Fibroblast of pulmonary artery (primary cell): ENCODE measurements at regions not wholly inside any gene's neighbourhood (a gene's known extent, or its start where the extent isn't known, plus 50 kb on each side); places are given as distances from the start of the nearest gene placed in this dataset.
"Not testable (repeated sequence)": the region's sequence is repeated elsewhere in the genome, so short reads cannot be mapped to it uniquely, and the experiment has no call there.

Source experiments
- DNase-seq: peaks from one replicate; pipeline ENCODE4 v3.0.0-alpha.2; 2010; ENCODE audit warnings: low read depth
- H3K4me3 ChIP-seq: replicated peaks from 2 replicates; pipeline ENCODE4 v1.5.1; 2011; ENCODE audit warnings: low read depth, mild to moderate bottlenecking, control low read depth, low read length, moderate library complexity
- CTCF ChIP-seq: IDR thresholded peaks from 2 replicates; pipeline ENCODE4 v1.5.1; 2011; ENCODE audit warnings: mild to moderate bottlenecking, control low read depth, low read length, inconsistent platforms; ENCODE audit errors: missing control alignments

DNA sequence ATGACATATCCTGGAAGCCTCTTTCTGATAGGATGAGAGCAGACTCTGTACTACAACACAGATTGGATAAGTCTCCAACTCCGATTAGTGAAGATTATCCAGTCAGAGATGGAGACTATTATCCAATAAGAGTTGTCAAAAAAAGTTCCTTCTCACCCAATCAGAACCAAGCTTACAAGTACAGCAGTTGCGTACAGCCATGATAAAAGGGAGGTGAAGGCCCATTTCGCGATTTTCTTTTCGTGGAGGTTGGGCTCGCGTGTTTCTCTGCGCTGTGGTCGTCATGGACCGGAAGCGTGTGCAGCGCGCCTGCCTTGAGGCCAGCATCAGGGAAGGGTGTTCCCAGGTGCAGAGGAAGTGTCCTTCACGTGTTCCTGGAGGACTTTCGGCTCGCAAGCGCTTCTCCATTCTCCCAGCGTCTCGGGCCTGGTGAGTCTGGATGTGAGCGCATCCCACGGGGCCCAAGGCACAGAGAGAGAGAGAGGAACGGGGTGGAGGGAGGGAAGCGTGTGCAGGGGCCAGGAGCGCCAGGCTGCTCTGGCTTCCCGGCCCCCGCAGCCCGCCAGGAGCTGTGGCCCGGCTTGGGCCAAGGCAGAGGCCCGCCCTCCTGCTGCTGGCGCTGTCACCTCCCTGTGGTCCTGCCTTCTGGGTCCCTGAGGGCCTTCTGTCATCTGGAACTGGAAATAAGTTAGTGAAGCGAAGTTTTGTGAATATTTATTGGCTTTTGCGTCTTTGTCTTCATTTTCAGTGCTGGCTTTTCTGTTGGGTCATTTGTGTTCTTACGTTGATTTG lies 53.9 kb downstream of the CDRT15L2 start:
- not testable (repeated sequence) for H3K4me3 ChIP-seq

GRCh38 chr17:20640147-20640546 lies 60.6 kb downstream of the CDRT15L2 start:
- DNase-seq, H3K4me3 ChIP-seq: not testable (repeated sequence)

More for the DNA sequence above, 53.9 kb downstream of the CDRT15L2 start:
- not testable (repeated sequence) for DNase-seq

- peak; percentile 38 for TF ChIP-seq CTCF
- not testable (repeated sequence) for H3K4me3 ChIP-seq
Measured at GRCh38 chr17:20646661-20647272, 67.2 kb downstream of the CDRT15L2 start.

GRCh38 chr17:20649097-20649767 lies 69.7 kb downstream of the CDRT15L2 start:
- not testable (repeated sequence) for DNase-seq, H3K4me3 ChIP-seq

More at GRCh38 chr17:20646661-20647272, 67.2 kb downstream of the CDRT15L2 start:
- DNase-seq: peak; percentile 11

- not testable (repeated sequence) for DNase-seq, H3K4me3 ChIP-seq
Measured at GRCh38 chr17:20651022-20651421, 71.5 kb downstream of the CDRT15L2 start.

GRCh38 chr17:20651736-20652135 lies 72.2 kb downstream of the CDRT15L2 start:
- not testable (repeated sequence) for DNase-seq, H3K4me3 ChIP-seq

DNA sequence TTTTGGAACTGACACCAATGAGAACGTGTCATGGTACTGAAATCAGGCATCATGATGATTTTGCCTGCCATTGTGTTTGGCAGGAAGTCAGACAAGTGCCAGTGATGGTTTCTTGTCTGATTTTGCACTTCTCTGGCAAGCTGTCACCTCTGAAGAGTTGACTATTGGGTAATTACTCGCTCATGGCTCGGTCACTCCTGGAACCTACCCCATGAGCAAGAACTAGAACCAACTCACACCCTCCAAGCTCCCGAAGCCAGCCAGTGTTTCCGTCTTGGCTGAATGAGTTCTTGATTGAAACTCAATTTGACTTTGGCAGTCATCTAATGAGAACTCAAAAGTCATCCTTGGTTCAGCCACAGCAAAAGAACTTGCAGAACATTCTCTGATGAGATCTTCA lies 73.9 kb downstream of the CDRT15L2 start:
- DNase-seq, H3K4me3 ChIP-seq: not testable (repeated sequence)

GRCh38 chr17:20654114-20654513 lies 74.6 kb downstream of the CDRT15L2 start:
- H3K4me3 ChIP-seq: not testable (repeated sequence)
- DNase-seq: peak; percentile 13

- DNase-seq, H3K4me3 ChIP-seq: not testable (repeated sequence)
Measured at GRCh38 chr17:20654575-20654974, 75.1 kb downstream of the CDRT15L2 start.

DNA sequence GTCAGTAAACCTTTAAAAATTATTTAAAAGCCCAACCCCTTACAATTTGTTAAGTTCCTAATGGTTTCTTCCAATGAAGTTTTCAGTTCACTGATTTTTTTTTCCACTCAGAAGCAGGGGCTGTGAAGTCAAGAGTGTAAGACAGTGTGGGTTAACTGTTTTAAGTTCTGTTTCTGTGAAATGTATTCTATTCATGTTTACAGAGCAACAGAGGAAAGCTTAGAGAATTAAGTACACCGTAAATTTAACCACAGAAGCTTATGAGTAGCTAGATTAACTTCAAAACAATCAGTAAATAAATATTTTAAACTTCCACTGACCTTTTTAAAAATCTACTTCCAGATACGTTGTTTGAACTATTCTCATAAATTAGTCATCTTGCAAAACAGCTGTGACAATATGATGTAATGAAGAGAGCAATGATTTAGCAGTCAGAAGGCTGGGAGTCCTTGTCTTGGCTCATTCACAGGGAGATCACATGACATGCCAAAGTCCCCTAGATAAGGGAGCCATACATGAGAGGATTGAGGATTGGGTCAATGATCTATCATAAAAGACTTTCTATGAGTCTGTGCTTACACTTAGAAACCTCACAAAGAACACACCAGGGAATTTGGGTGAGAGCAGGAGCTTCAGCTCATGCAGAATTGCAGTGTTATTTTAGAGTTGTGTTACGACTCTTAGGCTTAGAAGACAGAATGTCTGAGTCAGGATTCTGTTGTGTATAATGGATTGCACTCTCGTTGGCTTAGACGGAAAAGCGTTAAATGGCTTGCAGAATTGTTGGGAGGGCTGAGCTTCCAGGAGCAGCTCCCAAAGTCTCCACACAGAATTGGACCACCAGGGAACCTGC lies 85.8 kb downstream of the CDRT15L2 start:
- DNase-seq: peak; percentile 16
- H3K4me3 ChIP-seq: not testable (repeated sequence)

- H3K4me3 ChIP-seq: not testable (repeated sequence)
- peak; percentile 14 for TF ChIP-seq CTCF
- peak; percentile 62 for DNase-seq
Measured at GRCh38 chr17:20666689-20667088, 87.2 kb downstream of the CDRT15L2 start.

DNA sequence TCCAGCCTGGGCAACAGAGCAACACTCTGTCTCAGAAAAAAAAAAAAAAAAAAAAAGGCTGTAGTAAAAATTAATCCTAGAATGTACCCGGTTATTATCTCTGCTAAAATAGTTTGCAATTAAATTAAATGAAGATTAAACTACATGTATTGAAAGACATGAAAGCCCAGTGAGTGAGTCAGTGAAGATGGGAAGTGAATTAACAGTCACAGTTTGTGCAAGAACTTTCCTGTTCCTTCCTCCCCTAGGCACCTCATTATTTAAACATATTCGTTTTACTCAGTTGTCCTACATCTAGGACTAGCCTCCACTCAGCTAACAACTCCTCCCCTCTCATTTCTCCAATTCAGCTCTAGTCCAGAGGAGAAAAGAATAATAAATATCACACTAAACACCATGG lies 88.2 kb downstream of the CDRT15L2 start:
- H3K4me3 ChIP-seq, DNase-seq: not testable (repeated sequence)

DNA sequence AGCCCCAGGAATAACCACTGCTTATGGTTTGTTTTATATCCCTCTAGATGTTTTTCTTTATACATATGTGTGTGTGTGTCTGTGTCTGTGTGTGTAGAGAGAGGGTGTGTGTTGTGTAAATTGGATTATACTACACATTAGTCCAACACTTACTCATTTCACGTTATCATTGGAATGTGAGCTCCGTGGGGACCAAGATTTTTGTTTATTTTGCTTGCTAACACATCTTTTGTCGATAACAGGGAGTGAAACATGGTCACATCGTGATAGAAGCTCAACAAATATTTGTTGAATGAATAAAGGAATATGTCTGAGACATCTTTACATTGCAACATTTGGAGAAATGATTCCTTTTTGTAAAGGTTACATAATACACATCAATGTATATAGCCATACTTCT lies 88.8 kb downstream of the CDRT15L2 start:
- H3K4me3 ChIP-seq: not testable (repeated sequence)
- DNase-seq: peak; percentile 8

GRCh38 chr17:20668868-20669267 lies 89.3 kb downstream of the CDRT15L2 start:
- H3K4me3 ChIP-seq, DNase-seq: not testable (repeated sequence)

DNA sequence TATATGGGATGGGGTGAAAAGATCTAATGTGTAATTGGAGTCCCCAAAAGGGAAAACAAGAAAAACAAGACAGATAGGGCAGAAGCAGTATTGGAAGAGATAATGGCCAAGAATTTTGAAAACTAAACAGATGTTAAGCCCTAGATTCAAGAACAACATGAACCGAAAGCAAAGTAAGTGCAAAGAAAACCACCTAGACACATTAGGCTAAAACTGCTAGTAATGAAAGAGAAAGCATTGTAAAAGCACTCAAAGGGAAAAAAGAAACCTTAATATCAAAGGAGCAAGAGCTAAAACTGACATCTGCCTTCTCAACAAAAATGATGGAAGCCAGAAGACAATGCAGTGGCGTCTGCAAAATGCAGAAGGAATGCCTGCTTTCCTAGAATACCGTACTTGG lies 91.0 kb downstream of the CDRT15L2 start:
- DNase-seq, H3K4me3 ChIP-seq: not testable (repeated sequence)

GRCh38 chr17:20674374-20674773 lies 94.8 kb downstream of the CDRT15L2 start:
- H3K4me3 ChIP-seq, DNase-seq: not testable (repeated sequence)
